Neural crest cell (in vitro differentiated cells): ENCODE measurements at regions not wholly inside any gene's neighbourhood (a gene's known extent, or its start where the extent isn't known, plus 50 kb on each side); places are given as distances from the start of the nearest gene placed in this dataset.

Source experiments
- DNase-seq: peaks from one replicate; pipeline ENCODE4 v3.0.0; 2021; ENCODE audit warnings: low read depth, mixed read lengths, low spot score
- H3K27ac Mint-ChIP-seq: one replicate; pipeline ENCODE4 v1.8.0; 2021; ENCODE audit warnings: mild to moderate bottlenecking, mixed read lengths; ENCODE audit not compliant: unreplicated experiment
- H3K27me3 Mint-ChIP-seq: 2 replicates; pipeline ENCODE4 v1.8.0; 2021; ENCODE audit warnings: low read depth, mild to moderate bottlenecking, mixed read lengths
- H3K36me3 Mint-ChIP-seq: 2 replicates; pipeline ENCODE4 v1.8.0; 2021; ENCODE audit warnings: low read depth, mild to moderate bottlenecking, mixed read lengths
- H3K4me1 Mint-ChIP-seq: 2 replicates; pipeline ENCODE4 v1.8.0; 2021; ENCODE audit warnings: mixed read lengths
- H3K4me3 Mint-ChIP-seq: one replicate; pipeline ENCODE4 v1.8.0; 2021; ENCODE audit warnings: mild to moderate bottlenecking, mixed read lengths
- H3K9me3 Mint-ChIP-seq: 2 replicates; pipeline ENCODE4 v1.8.0; 2021; ENCODE audit warnings: mixed read lengths
- TF ChIP-seq, protein P1 (sequence below): fragments of 200-600 bp; sonication (generic); conservative IDR thresholded peaks from 2 replicates; pipeline ENCODE4 v1.5.0; 2021; ENCODE audit warnings: antibody characterized with exemption, mild to moderate bottlenecking

GRCh38 chr1:96253246-96254035 lies 468.1 kb upstream of the PTBP2 start:
- DNase-seq = no peak
- H3K9me3 Mint-ChIP-seq = no peaks in the 10 kb centered on the region
- H3K36me3 Mint-ChIP-seq = no peaks in the 10 kb centered on the region
- no peak overlapping the region for H3K27ac Mint-ChIP-seq
- H3K4me3 Mint-ChIP-seq = no peak overlapping the region
- peaks cover 10% of the 10 kb centered on the region for H3K4me1 Mint-ChIP-seq
- H3K27me3 Mint-ChIP-seq = no peaks in the 10 kb centered on the region
- TF ChIP-seq, protein P1, sequence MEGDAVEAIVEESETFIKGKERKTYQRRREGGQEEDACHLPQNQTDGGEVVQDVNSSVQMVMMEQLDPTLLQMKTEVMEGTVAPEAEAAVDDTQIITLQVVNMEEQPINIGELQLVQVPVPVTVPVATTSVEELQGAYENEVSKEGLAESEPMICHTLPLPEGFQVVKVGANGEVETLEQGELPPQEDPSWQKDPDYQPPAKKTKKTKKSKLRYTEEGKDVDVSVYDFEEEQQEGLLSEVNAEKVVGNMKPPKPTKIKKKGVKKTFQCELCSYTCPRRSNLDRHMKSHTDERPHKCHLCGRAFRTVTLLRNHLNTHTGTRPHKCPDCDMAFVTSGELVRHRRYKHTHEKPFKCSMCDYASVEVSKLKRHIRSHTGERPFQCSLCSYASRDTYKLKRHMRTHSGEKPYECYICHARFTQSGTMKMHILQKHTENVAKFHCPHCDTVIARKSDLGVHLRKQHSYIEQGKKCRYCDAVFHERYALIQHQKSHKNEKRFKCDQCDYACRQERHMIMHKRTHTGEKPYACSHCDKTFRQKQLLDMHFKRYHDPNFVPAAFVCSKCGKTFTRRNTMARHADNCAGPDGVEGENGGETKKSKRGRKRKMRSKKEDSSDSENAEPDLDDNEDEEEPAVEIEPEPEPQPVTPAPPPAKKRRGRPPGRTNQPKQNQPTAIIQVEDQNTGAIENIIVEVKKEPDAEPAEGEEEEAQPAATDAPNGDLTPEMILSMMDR = no peak

- Mint-ChIP-seq H3K27ac (no peak overlapping the region), H3K27me3 (no peaks in the 10 kb centered on the region), H3K9me3 (no peaks in the 10 kb centered on the region), H3K36me3 (no peaks in the 10 kb centered on the region), H3K4me3 (no peak overlapping the region), H3K4me1 (no peaks in the 10 kb centered on the region)
- TF ChIP-seq, protein P1 = no peak
- DNase-seq = no peak
Measured at GRCh38 chr1:96256130-96256790, 465.3 kb upstream of the PTBP2 start.

DNA sequence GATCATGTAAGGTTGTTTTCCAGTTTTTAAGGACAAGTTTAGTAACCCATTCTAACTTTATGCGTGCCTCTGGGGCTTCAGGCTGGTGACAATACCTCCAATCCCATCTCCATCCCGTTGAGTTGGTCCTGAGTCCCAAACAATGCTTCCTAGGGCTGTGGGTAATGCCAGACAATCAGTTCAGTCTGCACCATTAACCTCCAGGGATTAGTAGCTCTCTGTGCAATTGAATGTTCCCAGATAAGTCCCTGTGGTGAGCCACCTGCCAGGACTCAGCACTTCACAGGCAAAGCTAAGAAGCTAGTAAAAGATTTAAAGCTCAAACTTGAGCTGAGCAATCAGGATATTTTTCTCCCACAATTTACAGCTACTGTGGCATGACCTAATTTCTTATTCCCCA lies 462.2 kb upstream of the PTBP2 start:
- Mint-ChIP-seq H3K4me1 (no peaks in the 10 kb centered on the region), H3K27me3 (no peaks in the 10 kb centered on the region), H3K9me3 (no peaks in the 10 kb centered on the region), H3K4me3 (no peak overlapping the region), H3K36me3 (no peaks in the 10 kb centered on the region), H3K27ac (no peak overlapping the region)
- DNase-seq = no peak
- TF ChIP-seq, protein P1 = no peak

DNA sequence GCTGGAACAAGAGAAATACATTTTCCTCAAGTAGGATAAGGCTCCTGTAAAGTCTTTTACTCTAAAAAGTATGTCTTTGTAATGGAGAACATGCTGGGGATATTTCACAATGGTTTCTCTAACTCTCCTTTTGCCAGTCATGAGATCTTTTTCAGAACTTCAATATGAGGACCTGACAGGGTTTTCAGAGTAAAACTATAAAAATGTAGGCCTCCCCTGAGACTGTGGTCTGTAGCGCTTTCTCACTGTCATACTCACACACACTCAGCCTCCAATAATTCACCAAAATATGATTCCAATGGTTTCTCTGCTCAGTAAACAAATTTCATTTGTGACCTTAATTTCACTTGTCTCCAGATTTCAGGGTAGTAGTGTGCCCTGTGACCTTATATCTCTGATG lies 440.1 kb upstream of the PTBP2 start:
- no peak overlapping the region for H3K4me3 Mint-ChIP-seq
- peaks cover 16% of the 10 kb centered on the region for H3K36me3 Mint-ChIP-seq
- H3K27me3 Mint-ChIP-seq = no peaks in the 10 kb centered on the region
- H3K27ac Mint-ChIP-seq = no peak overlapping the region
- TF ChIP-seq, protein P1 = no peak
- no peak for DNase-seq
- H3K9me3 Mint-ChIP-seq = peaks cover 28% of the 10 kb centered on the region
- H3K4me1 Mint-ChIP-seq = no peaks in the 10 kb centered on the region

GRCh38 chr1:96290033-96290432 lies 431.6 kb upstream of the PTBP2 start:
- Mint-ChIP-seq H3K4me1 (peaks cover 19% of the 10 kb centered on the region), H3K36me3 (peaks cover 18% of the 10 kb centered on the region), H3K9me3 (peaks cover 16% of the 10 kb centered on the region), H3K27ac (peak overlapping the region; percentile 43), H3K27me3 (no peaks in the 10 kb centered on the region), H3K4me3 (no peak overlapping the region)
- TF ChIP-seq, protein P1 = no peak
- no peak for DNase-seq
